Stimulated activated CD4-positive, alpha-beta T cell treated with anti-CD3 and anti-CD28 coated beads, Interleukin-2, amount 100 ng/mL, for 48 hours (primary cell): ENCODE measurements at regions not wholly inside any gene's neighbourhood (a gene's known extent, or its start where the extent isn't known, plus 50 kb on each side); places are given as distances from the start of the nearest gene placed in this dataset.

Experiments used
- DNase-seq, 2 donors: peaks; one replicate each; pipeline ENCODE4 v3.0.0-alpha.2; 2020

DNA sequence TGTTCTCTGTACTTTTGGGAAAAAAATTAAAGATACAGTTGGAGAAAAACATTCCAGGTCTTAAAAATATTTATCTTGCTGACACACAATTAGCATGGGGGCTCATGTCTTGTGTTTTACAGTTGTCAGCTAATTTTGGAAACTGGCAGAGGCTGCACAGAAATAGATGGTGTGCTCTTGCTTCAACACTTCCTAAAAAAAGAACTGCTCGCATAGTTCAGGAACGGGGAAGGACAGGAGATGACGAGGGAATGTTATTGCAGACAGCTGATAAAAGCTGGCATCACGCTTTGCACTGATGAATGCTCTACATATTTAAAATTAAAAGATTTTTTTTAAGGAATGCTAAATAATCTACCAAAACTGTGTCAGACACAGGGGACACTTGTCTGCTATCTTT, 103.5 kb upstream of the CELF2 start:
- no peak for DNase-seq

DNA sequence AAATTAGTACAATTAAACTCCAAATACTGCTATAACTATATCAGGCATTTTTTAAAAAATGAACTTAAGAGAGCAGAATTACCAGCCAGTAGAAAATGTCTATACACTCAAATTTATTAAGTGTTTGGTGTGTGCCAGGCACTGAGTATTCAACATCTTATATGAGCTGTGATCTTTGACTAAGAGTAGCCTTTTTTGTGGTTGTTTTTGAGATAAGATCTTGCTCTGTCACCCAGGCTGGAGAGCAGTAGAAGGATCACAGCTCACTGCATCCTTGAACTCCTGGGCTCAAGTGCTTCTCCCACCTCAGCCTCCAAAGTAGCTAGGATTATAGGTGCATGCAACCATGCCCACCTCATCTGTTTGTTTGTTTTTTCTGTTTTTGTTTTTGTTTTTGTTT, 102.5 kb upstream of the CELF2 start:
- no peak for DNase-seq

DNA sequence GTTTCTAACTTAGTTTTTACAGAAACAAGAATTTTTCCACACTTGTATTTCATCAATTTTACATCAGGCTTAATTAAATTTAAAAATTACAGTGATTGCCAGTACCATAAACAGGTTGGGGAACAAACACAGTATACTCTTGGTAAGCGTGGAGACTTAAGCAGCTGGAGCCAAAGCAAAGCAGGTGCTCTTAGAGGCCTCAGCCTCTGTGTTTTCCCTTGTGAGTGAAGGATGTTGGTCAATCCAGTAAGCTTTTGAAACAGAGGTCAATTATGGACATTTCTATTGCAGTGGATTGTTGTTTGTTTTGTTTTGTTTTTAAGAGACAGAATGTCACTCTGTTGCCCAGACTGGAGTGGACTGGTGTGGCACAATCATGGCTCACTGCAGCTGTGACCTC, 100.6 kb upstream of the CELF2 start:
- DNase-seq = no peak

DNA sequence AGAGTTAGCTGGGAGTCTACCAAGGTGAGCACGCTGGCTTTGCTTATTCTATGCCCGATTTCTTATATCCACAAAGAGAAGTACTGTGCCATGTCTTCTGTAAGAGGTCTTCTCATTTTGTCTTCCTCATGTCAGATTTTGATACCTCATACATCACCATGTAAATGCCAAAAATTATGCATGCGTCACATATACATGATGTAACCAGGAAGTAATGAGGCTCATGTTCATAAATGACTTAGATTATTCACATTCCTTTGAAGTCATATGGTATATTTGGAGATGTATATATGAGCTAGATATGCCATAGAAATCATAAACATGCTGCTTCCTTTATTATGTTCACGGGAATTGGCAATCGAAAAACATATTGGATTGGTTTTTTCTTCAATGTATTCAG, 97.7 kb upstream of the CELF2 start:
- no peak for DNase-seq

DNA sequence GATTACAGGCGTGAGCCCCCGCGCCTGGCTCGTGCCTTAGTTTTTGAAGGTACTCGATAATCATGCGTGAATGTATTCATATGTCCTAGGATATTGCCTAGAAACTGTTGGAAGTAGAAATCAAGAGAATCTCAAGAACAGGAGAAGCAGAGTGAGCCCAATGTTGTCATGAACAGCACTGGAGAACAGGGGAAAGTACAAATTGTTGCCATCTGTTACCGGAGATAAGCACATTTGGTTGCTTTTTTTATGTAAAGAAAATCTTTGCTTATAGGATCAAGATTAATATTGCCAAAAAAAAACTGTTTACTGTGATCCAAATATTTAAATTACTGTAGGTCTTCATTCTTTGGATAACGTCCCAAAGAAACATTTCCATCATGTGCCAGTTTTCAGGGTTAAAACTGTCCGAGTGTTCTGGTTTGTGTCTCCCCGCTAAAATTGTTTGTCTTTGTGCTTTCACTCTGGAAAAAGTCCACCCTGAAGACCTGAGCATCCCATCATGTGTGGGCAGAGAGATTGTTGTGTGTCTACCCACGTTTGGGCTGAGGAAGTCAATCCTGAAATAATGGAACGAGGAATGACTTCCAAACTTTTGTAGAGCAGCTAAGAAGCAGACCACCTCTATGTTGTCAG, 95.7 kb upstream of the CELF2 start:
- DNase-seq = no peak

DNA sequence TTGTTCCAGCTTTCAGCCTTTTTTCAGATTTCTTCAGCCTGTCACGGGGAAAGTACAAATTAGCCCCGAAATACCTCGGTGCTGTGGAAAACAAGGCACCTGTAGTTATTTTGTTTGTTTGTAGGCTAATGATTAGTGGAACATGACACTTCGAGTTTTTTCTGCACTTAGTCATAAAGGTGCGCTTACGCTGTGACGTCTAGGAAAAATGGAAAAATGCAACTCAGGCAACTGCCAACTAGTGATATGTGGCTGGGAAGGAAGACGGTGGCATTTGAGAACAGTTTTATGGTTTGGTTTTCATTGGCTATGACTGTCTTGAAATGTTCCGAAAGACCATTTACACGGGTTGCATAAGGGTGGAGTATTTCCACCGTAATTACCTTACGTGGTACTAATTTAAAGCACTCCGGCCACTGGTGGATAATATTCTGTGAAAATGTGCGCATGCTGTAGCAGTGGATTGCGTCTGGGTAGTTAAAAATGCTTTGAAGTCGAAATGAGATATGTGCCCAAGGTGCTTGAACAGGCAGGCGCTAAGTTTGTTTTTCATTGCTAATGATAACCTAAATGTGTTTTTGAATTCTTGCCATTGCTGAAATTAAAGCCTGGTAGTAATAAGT, 94.5 kb upstream of the CELF2 start:
- no peak for DNase-seq

DNA sequence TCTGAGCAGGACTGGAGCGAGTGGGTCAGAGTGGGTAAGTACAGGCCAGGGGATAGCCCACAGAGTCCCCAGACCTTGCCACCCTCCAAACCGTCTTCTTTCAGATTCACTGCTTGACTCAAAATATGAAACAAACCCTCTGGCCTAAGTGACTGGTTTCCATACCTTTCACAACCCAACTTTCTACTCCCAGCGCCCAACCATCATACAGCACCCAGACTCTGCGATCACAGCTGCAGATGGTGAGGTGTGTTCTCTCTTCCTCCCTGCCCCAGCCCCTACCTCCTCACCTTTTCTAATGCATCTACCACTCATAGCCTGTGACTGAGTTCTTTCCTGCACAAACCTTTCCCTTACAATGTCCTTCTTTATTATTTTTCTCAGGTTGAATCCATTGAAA, 92.0 kb upstream of the CELF2 start:
- DNase-seq = no peak

DNA sequence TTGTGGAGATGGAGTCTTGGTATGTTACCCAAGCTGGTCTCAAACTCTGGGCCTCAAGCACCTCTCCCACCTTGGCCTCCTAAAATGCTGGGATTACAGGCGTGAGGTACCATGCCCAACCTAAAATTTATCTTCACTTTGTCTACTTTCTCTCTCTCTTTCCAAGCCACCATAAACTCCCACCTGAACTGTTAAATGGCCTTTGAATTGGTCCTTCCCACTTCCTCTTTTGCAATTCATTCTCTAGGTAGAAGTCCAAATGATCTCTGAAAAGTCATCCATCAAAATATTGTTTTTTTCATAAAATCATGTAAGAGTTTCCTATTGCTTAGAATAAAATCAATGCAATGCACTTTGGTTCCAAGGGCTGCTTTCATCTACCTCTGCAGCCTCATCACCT, 90.1 kb upstream of the CELF2 start:
- no peak for DNase-seq

DNA sequence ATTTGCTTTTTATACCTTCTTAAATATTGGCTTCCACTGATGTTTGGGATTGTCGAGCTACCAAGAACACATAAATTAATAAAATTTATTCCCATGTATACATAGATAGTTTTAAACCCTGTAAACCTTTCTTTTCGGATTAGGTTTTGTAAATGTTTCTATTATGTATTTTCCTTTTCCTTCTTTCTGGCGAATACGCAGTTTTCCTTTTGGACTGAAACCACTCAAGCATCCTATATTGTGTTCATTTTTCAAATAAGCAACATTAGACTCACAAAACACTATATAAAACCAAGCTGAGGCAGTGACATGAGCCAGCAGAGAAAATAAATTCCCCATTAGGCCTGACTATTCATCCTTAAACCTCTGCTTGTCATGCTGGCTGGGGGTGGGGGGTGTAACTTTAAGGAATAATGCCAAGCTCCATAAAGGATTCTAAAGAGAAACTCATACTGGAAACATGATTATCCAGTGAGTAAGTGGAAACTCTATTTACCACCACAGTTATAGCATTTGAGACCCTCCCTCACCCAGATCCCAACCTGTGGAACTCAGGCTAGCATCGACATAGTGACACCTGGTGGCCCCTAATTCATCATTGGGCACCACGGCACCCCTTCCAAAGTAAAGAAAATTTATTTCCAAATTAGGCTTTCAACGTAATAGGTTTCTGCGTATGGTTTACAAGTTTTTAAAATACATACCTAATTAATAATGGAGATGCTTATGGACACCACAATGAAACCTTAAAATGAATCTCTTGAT, 86.5 kb upstream of the CELF2 start:
- DNase-seq = no peak

DNA sequence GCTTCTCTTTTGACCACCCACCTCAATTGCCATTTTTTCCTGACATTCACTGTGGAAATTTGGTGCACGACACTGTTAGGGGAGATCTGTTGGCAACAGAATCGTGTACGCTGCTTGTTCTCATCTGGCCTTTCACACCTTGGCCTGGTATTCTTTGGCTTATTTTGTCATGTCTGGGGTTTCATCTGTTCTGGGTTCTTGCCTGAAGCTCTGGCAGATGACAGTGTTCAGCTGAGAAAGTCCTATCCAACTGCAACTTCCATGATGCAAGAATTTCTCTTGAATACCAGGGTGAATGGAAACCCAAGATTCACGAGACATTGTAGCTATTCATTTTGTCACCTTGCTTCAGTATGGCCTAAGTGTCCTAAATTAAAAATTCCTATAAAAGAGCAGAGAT, 82.6 kb upstream of the CELF2 start:
- DNase-seq = no peak

DNA sequence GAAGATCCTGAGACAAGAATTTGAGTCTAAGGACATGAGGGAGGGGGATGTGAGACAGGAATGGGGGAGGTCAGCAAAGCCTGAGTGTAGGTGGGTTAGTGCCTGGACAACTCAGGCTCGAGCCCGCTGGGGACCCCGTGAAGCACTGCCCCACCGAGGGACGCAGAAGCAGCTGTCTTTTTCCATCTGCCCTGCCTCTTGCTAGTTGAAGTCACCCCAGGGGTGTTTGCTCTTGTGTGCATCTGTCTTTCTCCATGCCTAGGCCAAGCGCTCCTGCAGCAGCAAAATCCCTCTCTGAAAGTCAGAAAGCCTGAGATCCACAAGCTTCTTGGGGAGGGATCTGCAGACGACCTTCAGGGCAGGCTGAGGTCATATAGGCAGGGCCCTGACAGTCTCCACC, 79.0 kb upstream of the CELF2 start:
- DNase-seq = no peak

DNA sequence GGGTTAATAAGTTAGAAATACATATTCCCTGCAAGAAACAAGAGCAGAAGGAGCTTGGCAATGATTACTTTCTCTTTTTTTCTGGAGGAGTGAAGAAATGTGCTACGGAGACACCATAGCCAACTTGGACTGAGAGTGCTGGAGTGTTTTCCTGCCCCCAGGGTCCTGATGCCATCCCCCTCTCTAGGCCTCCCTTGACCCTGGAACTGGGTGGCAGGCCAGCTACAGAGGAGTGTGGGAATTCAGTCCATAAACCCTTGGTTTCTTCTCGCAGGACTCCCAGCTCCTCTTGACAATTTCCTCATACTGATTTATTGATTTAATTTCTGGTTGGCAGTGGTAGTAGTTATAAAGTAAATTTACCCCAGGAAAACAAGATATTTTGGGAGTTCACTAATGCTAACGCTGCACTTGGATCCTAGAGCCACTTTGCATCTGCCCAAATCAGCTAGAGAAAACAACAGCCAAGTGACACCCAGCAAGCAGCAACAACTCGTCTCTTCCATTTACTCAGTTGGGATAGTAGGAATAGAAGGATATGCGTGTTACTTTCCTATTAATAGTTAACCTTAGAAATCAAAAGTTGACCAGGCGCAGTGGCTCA, 76.4 kb upstream of the CELF2 start:
- DNase-seq = no peak

DNA sequence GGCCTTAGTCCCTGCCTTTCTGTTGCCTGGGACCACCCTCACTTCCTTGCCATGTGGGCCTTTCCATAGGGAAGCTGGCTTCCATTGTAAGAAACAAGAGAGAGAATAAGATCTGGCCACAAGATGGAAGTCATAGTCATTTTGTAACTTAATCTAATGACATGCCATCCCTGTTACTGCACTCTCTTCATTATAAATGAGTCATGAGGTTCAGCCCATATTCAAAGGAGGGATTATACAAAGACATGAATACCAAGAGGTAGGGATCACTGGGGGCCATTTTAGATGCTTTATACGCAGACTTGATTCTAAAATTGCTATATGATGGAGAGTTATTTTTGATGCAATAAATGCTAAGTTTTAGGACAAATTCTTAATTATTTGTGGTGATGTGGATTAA, 75.2 kb upstream of the CELF2 start:
- no peak for DNase-seq

DNA sequence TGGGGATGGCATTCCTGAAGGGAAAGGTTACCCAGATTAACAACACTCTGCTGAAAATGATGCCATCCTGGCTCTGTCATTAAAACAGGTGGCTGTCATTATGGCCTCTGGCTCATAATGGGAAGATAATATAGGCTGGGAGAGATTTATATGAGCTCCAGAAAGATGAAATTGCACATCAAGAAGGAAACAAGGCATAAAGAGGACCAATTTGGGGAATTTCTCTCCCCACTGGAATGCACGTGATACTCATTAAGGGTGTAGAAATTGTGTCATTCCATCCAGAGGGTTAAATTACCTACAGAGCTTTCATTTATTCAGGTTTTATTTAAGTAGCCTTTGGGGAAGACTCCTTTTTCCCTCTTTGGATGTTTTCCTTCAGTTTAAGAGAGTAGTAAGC, 71.6 kb upstream of the CELF2 start:
- no peak for DNase-seq

DNA sequence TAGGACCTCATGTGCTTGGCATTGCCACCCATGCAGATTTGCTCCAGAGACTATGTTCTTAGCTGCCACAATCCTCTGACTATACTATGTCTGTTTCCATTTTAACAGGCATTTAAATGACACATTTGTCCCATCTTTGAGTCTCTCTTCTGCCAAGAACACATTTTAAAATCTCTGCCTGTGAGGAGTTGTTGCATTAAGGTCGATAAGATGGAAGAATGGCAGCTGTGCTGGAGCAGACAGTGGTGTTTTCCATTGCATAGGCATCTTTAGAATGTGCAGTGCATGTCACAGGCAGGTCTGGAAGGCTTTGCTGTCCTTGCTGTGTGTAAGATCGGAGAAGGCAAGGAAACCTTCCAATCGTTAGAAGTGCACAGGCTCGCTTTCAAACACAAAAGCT, 70.9 kb upstream of the CELF2 start:
- no peak for DNase-seq

DNA sequence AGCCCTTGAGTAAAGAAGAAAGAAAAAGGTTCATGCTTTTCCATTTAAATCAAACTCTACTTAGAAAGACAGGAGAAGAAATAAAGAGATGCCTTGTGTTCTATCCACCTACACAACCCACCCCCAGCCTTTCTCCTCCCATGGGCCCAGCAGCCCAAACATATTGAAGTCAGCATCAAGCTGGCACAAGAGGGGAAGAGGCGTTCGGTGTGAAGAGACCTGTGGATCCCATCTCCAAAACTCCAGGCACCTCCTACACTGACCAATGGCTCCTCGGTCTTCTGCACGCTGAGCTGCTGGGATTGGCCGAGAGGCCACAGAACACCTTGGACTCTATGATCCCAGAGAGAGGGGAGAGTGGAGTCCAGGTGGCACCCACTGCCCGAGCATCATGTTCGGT, 66.0 kb upstream of the CELF2 start:
- DNase-seq = no peak

DNA sequence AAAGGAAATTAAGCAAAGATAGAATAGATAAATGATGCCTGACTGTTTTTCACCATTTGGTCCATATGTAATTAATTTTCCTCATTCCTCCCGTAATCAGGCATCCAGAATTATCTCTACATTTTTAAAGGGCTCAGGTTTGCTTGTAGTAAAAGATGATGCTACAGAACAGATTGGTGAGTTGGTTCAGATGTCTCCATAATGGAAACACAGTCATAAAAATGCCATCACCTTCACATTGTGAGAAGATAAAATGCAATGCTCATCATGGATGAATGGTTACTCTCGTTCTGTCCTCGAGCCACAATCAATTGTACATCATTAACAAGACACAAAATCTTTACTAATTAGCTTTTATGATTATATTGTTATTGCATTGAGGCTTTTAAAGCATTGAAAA, 64.9 kb upstream of the CELF2 start:
- DNase-seq = no peak

DNA sequence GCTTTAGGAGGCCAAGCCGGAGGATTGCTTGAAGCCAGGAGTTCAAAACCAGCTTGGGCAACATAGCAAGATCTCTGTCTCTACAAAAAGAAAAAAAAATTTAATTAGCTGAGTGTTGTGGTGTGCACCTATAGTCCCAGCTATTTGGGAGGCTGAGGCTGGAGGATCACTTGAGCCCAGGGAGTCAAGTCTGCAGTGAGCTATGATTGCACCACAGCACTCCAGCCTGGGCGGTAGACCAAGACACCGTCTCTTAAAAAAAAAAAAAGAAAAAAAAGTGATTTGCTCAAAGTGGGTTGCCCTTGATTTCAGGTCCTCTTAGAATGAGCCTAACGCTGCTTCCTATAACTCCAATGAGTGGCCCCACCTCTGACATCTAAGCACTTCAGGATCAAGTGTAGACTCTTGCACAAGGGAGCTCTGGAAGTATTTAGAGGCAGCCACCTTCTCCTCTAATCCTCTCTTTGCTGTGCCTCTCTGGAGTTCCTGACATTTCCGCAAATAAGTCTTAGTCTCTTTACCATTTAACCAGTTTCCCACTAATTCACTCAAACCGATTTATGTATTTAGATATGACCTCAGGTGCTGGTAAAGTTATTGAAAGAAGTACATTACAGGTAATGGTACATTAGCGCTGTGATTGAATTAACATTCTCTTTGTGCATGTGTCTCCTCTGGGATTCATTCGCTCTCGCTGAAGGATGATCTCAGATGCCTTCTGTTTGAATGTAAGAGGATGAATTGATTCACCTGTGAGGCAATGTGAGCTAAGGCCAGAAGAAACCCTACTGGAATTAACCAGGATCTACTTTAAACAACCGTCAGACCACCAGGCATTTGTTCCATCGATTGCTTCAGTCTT, 60.8 kb upstream of the CELF2 start:
- DNase-seq = no peak

DNA sequence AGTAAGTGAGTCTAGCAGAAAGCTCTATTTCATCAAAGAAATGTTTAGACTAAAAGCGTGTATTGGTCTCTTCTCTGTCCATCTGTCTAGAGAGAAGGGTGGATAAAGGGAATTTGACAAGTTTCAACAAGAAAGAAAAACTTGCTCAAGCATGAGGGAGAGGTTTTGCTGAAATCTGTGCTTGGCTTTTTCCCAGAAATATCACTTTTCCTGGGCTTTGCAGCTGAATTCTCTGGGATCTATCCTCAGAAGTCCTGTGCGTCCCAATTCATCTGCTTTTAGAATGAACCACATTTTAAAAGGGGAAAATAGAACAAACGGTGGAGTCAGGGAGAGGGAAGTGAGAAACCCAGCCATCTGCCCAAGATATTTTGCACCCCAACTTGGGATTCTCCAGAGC, 59.6 kb upstream of the CELF2 start:
- DNase-seq = no peak

DNA sequence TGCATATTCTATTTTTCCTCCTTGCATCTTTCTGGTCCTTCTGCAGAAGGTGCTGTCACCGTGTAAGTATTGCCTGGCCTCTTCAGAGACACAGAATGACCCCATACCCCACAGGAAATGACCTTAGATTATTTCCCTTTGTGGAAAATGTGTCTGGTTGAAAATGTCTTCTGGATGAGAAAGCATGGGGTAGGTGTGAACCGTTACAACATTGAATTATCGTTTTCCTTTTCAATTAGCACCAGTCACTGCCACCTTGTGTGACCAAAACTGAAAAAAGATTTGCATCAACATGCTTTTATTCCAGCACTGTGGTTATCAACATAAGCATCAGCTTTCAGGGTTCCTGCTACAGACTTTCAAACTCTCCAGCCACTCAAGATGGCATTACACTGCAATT, 58.0 kb upstream of the CELF2 start:
- DNase-seq = no peak

DNA sequence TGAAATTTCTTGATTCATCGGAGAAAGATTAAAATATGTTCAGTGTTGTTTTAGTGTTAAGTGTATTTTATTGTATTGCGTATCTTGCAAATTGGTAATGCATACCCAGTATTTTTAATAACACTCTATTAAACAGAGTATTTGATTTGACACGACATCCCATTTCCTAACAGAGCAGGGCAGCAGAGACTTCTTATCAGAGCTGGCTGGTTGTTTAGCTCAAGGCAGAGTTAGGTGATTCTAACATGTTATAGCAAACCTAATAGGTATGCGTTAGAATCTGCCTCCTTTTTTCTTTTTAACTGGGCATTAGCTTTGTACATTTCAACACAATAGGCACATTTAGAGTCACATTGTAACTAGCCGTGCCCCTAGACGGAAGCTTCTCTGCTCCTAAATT, 57.1 kb upstream of the CELF2 start:
- DNase-seq = no peak

DNA sequence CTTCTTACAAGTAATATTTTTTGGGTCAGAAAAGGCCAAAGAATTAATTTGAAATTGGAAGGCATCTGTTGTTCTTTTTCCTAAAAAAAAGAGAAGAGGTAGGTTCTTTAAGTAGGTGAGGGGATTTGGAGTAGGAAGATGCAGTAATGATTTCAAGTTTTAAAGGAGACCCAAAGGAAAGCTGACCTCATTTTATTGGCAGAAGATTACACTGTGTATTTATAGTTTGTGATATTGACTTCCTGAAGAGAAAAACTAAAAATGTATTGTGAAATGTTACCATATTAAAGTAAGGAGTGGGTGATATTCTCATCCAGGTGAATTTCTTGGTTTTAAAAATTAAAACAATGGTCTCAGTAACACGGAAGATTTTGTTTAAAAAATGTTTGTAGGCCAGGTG, 56.6 kb upstream of the CELF2 start:
- DNase-seq = no peak

DNA sequence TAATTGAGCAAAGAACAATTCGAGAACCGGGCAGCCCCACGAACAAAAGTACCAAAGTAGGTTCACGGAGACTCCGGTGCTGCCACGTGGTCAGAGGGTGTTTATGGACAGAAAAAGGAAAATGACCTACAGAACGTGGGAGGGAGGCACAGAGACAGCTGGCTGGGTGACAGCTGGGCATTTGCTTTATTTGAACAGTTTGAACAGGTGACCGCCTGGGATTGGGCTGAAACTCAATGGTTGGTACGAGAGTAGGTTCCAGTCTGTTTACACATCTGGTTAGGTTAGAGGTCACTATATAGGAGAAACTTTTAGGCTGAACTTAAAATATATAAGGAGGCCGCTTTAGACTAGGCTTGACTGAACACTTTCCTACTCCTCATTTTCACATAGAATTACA, 50.6 kb upstream of the CELF2 start:
- DNase-seq = no peak
